NCI-H187 treated with DMSO at 0.1 percent for 48 hours (cell line): ENCODE measurements at regions not wholly inside any gene's neighbourhood (a gene's known extent, or its start where the extent isn't known, plus 50 kb on each side); places are given as distances from the start of the nearest gene placed in this dataset.

Experiments
- DNase-seq: peaks from one replicate; lab custom pipeline; 2025; lab: John Stamatoyannopoulos, UW

DNA sequence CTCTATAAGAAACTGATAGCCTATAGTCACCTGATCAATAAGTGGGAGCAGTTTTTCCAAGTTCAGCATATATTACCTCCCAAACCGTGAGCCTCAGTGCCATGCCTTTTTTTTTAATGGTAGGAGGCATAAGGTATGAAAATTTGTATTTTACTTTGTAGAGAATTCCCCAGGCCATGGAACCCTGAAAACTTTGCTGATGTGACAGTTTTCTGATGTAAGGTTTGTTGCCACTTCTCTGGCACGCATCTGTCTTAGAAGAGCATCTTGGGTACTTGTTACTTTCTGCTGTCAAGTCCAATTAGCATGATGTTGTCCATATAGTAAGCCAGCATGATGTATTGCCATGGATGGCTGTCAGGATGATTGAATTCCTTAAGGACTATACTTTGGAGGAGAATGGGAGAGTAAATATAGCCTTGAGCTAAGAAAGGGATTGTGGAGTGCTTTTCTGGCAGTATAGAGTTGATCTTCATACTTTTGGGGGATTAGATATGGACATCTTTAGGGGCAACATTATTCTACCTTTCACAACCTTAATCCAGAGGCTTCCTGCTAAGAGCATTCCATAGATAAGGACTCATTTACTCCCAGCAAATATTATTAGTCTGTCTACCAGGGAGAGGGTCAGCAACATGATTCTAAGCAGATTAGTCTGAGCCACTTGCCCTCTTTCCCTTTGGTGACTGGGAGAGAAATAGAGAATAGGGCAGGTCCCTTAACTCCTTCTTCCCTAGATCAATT is 389.6 kb downstream of the YTHDC2 start:
- DNase-seq: no peak

DNA sequence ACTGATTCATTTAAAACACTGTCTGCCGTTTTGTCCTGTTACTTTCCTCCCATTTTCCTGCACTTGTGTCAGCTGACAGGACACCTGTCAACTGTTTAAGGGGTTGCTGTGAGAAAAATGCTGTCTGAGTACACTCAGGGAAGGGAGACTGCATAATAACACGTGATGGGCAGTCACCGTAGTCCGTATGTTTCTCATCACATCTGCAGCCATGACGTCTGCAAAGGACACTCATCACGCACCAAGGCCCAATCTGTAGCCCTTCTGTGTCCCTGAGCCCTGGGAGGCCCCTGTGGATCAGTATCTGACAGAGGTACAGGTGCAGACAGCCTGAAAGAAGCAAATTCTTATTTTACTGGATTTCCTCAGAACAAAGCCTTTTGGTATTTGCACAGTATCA is 396.3 kb downstream of the YTHDC2 start:
- no peak for DNase-seq

DNA sequence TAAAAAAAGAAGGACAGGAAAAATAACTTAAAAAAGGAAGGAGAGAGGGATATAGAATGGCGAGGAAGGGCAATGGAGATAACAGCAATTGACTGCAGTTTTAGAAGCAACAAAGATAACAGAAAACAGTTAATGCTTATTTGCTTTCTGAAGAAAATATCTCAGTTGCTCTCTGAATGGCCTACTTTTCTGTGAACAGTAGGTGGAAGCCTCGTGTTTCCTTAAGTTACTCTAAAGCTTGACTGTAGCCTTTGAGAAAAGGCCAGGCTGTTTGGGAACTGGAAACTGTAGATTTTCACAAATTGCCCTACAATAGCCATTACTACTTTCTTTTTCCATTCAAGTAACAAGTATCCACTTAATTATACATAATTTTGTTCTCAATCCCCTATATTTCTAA is 404.5 kb downstream of the YTHDC2 start:
- no peak for DNase-seq

DNA sequence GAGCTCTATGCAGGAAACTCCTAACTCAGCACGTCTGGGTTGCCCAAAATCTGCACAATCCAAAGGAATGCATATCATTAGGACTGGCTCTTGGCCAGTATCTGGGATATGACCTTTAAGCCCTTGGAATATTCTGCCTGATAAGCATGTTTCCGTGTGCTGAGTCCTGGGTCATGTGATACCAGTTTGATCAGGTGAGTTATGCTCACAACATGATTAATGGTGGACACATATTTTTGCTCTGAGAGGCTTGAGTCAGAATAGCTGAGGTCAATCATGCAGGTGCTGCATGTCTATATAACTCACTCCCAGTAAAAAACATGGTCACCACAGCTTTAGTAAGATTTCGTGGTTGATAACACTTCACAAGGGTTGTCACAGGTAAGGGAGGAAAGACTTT is 408.8 kb downstream of the YTHDC2 start:
- no peak for DNase-seq

DNA sequence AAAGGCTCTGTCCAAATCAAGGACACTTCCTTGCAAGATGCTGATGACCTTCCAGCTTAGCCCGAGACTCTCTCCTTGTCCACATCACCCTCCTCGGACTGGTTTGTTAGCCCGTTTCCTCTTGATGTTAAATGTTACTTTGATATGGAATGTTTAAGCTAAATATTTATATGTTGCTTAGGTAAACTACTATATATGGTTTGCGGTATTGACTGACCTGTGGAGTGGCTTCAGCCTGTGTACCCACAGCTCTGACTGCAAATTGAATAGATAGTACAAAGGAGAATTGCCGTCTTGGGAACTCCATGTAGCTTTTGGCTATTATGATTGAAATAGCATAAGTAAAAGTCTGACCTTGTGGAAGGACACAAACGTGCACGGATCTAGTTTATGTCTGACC is 422.0 kb downstream of the YTHDC2 start:
- DNase-seq: no peak

DNA sequence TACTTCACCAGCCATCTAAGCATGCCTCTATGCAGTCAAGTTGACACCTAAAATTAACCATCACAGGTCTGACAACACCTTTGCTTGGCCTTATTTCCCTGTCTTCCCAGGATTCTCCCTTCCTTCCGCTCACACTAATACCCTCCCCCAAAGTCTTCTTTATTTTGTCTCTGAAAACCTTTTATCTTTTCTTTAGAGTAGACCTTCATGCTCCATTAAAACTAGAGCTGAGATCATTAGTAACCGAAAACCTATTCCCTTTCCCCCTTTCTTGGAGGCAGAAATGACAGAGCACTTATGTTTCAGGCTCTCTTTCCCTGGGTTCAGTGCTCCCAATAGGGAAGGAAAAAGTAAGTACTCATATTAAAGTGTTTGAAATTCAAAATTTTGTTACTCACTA is 423.8 kb downstream of the YTHDC2 start:
- no peak for DNase-seq

DNA sequence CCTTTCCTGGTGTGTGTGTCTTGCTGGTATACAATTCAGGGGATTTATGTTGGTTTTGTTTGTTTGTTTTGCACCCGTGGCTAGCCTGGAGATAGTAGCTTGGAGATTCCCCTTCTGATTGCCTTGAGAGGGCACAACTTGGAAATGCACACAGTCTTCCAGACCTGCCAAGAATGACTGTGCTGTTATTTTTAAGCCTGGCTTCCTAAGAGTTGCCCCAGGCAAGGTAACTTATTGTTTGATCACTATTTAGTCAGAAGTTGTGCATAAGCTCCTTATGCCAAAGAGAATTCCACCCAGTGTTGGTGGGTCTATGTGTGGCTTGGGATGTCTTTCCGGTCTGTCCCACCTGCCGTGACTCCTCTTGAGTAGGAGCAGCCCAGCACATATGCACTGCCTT is 421.9 kb upstream of the KCNN2 start:
- DNase-seq: no peak

DNA sequence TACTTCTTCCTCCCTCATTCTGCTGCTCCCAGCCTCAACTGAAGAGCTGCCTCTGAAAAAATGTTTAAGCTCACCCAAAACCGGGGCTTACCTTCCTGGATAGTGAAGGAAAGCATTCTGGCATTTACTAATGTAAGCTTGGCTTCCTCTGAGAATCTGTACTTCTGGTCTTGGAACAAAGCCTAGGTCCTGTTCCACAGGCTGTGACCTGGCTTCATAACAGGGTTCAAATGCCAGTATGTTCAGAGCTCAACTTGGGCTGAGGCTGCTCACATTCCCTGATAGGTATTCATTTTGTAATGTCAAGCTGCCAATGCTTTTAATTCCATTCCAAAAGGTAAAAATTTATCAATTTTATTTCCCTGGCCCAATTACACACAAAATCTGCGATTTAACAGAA is 411.7 kb upstream of the KCNN2 start:
- no peak for DNase-seq

DNA sequence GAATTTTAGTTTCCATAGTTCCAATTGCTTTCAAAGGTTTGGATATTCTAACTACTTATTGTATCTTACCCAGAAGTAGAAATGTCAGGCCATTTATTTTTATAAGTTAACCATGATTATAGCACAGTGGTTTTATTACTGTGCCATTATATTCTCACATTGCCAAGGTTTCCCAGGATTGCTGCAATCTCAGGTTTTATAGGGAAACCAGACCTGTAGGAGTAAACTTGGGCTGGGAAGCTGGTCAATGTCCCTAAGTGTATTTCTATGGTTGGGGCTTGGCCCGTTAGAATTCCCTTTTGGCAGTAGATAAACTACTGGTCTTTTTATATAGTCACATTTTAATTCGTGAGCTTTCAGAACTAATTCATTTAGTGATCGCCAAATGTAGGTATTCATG is 396.6 kb upstream of the KCNN2 start:
- no peak for DNase-seq

DNA sequence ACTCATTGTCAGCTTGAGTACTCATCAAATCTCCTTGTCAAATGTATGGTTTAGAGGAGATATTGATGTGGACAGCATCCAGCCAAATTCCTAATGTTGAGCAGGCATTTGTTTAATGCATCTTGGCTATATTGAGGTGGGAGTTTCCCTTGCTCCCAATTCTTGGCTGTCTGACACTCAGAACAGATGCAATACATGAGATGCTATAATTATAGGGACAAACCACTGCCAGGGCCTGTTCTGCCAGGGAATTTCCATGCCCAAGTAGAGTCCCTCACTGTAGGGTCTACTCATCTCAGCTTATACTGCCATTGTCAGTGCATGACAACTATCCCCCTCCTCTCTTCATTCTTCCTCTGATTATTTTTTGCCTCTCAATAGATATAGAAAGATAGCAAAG is 392.0 kb upstream of the KCNN2 start:
- no peak for DNase-seq

DNA sequence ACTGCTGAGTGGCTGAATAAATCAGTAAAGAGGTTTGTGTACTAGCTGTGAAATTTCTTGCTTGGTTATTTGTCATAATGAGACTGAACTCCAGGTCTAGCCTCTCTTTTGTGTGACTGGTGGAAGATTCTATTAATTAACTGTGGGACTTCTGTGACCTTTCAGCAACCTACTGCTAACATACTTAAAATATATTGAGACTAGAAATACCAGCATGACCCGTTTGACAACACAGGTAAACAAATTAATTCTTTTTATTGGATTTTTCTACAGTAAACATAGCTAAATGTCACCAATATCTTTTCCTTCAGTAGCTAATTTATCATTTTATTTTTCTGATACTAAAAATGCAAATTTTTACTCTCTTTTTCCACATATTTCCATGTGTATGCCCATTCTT is 390.4 kb upstream of the KCNN2 start:
- no peak for DNase-seq

DNA sequence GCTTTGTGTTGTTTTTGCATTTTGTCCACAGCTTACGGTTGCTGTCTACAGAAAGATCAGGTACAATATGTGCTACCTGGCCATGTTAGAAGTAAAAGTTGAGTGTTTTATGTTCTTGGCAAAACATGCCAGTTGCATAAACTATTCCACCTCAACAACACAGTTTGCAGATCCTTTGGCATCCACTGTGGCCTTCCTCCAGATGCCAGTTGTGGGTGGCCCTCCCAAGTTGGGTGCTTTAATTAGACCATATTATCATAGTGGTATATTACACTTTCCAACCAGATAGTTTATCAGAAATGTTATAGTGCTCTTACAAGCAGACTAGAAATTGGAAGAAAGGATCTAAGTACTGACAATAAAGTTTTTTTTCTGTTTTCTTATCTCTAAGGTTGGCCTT is 386.9 kb upstream of the KCNN2 start:
- DNase-seq: no peak

DNA sequence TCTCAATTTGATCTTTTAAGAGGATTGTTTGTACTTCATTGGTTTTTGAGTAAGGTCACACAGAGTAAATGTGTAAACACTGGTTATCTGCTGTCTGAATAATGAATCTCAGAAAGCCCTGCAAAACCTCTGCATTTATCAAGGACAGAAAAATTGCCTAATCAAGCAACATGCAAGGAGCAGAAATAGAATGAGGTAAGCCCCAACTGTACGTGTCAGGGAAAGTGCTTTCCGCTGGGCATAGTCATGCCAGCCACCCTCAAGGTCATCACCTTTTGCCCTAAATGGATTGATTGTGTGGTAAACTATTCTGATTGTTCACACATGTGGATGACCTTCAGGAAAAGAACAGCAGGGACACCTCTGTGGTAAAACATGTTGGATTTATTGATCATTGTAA is 376.9 kb upstream of the KCNN2 start:
- DNase-seq: no peak

DNA sequence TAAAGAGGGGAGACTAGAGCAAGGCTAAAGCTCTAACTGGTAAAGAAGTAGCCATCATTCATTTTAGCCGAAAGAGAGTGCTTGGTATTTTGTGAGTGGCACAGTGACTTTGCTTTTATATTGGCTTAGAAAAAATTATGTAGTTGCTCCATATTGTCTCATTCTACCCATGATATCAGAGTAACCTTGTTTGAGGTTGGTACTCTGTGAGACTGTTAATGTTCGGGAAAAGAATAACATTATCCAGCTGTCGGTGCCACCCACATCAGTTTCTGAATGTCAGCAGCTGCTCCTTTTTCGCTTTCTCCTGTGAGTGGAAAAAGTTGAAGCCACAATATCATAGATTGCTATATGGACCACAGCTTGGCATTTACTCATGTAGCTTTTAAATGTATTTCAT is 376.4 kb upstream of the KCNN2 start:
- DNase-seq: no peak

DNA sequence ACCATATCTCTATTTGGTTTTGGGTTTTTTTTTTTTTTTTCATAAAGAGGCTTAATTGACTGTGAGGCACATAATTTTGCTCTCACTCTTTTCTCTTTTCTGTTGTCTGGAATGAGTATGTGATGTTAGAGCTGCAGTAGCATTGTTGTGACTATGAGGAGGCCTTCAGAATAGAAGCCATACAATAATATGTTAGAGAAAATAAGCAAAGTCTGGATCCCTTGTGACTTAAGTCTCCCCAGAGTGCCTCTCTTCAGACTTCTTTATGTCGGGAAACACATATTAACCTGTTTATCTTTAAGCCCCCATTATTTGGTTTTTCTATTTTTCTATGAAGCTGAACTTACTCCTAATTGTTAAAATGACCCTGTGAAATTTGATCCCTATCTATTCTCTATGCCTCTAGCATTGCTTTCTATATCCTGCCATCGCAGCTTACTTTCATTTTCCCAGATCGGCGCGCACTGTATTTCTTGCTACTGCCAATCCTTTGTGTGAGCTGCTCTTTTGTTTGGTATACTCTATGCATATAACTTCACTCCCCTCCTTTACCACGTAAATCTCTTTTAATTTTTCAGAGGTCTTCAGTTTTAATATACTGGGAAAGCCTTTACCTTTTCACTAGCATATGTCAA is 372.5 kb upstream of the KCNN2 start:
- no peak for DNase-seq

DNA sequence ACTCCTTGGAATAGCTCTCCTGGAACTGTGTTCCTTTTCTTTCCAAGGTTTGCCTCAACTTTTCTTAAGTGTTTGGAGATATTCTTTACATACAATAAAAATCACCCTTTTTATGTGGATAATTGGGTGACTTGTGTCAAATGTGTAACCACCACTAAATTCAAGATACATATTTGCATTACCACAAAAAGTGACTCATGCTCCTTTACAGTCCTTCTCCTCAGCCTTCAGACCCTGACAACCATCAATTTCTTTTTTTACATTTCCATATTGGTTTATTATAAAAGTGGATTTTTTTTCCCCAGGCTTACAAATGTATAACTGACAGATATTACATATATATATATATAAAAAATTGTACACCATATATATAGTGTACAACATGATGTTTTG is 372.0 kb upstream of the KCNN2 start:
- no peak for DNase-seq

DNA sequence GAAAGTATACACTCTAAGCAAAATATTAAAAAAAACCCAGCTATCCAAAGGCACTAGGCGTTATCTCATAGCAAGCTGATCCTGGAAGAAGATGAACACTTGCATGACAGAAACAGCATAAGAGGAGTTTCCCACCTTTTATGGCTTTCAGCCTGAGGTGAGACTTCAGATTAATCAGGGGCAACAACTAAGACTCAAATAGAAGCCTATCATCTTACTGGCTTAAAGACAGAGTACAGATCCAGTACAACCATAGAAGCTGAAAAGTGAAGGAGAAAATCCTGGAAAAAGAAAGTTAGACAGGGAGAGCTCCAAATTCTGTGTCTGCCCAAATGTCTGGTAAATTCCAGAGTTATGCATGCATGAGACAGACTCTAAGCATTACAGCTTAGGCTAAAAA is 360.8 kb upstream of the KCNN2 start:
- no peak for DNase-seq

DNA sequence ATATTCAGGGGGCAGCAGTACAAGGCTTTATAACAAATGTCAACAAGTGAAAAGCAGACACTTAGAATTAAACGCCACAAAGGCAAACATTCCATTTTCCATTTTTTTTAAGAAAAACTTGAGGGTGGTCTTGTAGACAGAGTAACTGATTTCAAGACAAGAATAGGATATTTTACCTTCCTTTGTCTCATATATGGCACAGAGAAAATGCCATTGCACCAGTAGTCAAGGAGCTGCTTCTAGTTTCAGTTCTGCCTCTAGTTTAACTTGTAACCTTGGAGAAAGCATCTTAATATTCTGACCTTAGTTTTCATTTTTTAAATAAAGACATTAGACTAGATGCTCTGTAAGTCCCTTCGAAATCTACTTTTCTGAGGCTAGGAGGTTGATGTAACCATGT is 355.3 kb upstream of the KCNN2 start:
- no peak for DNase-seq

DNA sequence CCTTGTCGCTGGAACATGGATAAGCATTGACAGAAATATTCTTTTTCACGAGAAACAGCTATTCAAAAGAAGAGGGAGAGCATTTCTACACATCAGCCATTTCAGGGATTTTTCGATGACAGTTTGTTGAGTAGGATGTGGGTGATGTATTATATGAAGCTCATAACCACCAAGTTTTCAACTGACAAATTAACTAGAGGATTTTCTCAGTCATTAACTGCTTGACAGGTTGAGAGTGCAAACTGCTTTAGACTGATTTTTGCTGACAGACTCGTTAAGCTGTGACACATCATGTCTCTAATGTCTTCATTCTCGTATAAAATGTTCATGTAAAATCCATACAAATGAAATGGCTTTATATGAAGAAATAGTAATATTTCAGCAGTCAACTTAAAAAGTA is 354.2 kb upstream of the KCNN2 start:
- no peak for DNase-seq

DNA sequence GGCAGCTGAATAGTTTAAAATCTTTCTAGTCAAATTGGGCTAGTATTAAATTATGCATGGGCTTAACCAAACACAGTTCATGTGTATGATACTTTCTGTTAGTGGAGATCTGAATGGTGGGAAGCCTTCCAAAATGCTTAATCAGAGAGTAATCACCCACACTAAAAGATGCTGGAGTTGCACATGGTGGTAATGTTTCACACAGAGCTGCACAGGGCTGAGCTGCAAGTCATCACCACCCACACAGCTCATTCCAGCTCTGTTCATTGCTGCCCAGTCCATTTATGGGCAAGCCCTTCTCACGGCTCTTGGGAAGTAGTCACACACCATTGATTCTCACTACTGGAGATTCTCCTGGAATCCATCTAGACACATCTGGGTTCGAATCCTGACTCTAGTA is 351.5 kb upstream of the KCNN2 start:
- DNase-seq: no peak

DNA sequence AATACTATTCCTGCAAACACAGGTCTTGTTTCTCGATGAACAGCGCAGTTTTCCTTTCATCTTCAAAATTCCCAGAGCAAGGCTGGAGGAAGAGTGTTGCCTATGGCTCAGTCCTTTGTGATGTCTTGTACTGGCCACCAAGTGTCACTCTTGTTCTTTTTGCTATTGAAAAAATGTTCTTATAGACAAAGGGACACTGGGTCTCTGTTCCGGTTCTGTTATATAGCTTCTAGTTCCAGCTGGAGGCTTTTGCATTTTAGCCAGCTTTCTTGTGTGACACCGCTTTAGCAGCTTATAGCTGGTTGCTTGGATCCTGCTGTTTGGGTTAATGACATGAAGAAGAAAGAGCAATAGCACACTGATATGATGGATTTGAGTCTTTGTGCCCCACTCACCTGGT is 343.7 kb upstream of the KCNN2 start:
- DNase-seq: no peak

DNA sequence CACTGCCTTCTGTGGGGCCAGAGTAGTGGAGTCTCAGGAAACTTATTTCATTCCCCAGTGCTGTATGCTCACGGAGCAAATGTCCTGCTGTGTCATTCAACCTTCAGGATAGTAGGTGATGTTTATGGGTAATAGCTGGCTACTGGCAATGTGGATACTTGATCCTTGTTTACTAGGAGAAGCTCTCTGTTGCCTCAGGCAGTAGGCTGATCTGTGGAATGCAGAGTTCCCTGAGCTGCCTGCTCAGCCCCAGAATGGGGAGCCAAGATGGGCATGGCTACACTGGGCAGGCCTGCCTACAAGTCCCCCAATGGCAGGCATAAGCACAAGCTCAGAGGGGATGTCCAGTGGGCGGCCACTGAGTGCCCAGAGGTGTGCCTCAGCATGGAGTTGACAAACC is 323.1 kb upstream of the KCNN2 start:
- DNase-seq: no peak

DNA sequence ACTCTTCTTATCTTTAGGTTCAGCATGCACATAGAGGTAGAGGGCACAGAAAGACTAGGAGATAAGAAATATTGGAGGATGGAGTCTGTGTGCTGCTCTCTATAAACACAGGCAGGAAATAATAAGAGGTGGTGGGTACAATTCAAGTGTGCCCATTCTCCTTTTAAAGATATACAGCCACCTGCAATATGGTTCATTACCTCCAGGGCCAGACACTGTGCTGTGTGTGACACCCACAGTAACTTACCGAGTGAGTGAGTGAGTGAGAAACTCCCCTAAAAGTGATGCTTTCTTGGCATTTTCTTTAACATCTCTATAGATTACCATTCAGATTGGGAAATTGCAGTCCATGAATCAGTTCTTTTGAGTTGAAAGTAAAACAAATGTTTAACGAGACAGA is 311.8 kb upstream of the KCNN2 start:
- DNase-seq: no peak

DNA sequence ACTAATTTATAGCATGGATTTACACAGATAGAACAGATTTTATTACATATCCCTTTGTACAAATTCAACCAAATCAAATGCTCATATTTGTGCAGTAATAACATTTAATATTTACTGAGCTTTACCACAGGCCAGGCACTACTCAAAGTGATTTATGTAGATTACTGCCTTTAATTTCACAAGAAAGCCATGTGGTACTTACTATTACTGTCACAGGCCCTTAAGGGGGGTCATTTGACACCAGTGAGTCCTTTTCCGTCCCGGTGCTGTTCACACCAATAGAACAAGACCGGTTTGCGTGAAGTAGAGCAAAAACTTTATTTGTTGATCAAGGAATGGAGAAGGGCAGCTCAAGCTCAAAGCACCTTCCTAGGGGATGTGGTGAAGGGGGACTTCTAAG is 308.5 kb upstream of the KCNN2 start:
- DNase-seq: no peak
